HepG2 (cell line): ENCODE measurements at regions not wholly inside any gene's neighbourhood (a gene's known extent, or its start where the extent isn't known, plus 50 kb on each side); places are given as distances from the start of the nearest gene placed in this dataset.

Source experiments
- ATAC-seq: fragments of 200-7000 bp; cut with Tn5 transposase; 3 replicates; pipeline ENCODE4 v1.9.1; 2020; ENCODE audit warnings: mild to moderate bottlenecking, moderate library complexity
- BruUV-seq: library from RNA; stranded (reverse); fragments of 400-500 nt; replicated peaks from 2 replicates; lab custom pipeline; 2021; lab: Mats Ljungman, UMichigan
- CTCF ChIA-PET: fragments of 300-600 bp; formaldehyde crosslinking; extraction: SDS; loops from one replicate; lab custom pipeline; 2021; ENCODE audit warnings: low total read pairs, inconsistent platforms, low intra/inter-chr PET ratio; lab: Yijun Ruan, JAX
- POLR2A ChIA-PET: fragments of 350-600 bp; sonication (Branson Sonifier 250); formaldehyde crosslinking; loops from one replicate; lab custom pipeline; 2020; ENCODE audit warnings: antibody characterized with exemption, inconsistent platforms; lab: Yijun Ruan, JAX
- DNase-seq: peaks from one replicate; pipeline ENCODE4 v3.0.0-alpha.2; 2015; ENCODE audit warnings: low spot score
- FAIRE-seq: peaks from 3 replicates; lab custom pipeline; 2011; peaks lifted over from hg19 to GRCh38; lab: Jason Lieb, UNC
- H2AFZ ChIP-seq: one replicate; pipeline ENCODE4 v1.6.1; 2011; ENCODE audit warnings: low read length, inconsistent platforms
- H3K27ac ChIP-seq: fragments of 300-600 bp; 3 replicates; pipeline ENCODE4 v1.8.0; 2011; ENCODE audit warnings: mixed run types, mild to moderate bottlenecking, mixed read lengths, low read length, inconsistent platforms; ENCODE audit not compliant: insufficient read depth; ENCODE audit errors: extremely low read length
- H3K27me3 ChIP-seq, 2 experiments: fragments of 200-600 bp in 1 of 2; 2 replicates in 1 of 2; 3 replicates in 1 of 2; pipeline versions ENCODE4 v1.6.0 to v1.8.0; 2011; ENCODE audit warnings: low read length in 2 of 2, mild to moderate bottlenecking in 2 of 2, moderate library complexity in 2 of 2, inconsistent platforms in 1 of 2; ENCODE audit not compliant: insufficient read depth in 2 of 2, control insufficient read depth in 1 of 2
- H3K36me3 ChIP-seq, 2 experiments: fragments of 200-600 bp in 1 of 2; replicated peaks in 1 of 2; 2 replicates in 1 of 2; 3 replicates in 1 of 2; pipeline versions ENCODE4 v1.5.1 to v1.8.0; 2011; ENCODE audit warnings: low read length in 2 of 2, inconsistent platforms in 1 of 2; ENCODE audit not compliant: insufficient read depth in 2 of 2, control insufficient read depth in 1 of 2
- H3K4me1 ChIP-seq: 2 replicates; pipeline ENCODE4 v1.5.1; 2012; ENCODE audit warnings: low read length, inconsistent platforms; ENCODE audit not compliant: insufficient read depth
- H3K4me2 ChIP-seq: 2 replicates; pipeline ENCODE4 v1.6.0; 2011; ENCODE audit warnings: low read depth, low read length, inconsistent platforms
- H3K4me3 ChIP-seq, 3 experiments: fragments of 200-600 bp in 1 of 3; sonication (generic), shearing (Covaris generic) in 1 of 3; replicated peaks in 1 of 3; 2 replicates each; pipeline ENCODE4 v1.5.1; 2011 to 2016; ENCODE audit warnings: low read length in 3 of 3, inconsistent platforms in 2 of 3, low read depth in 2 of 3, mild to moderate bottlenecking in 2 of 3, control low read depth in 1 of 3, mixed read lengths in 1 of 3; ENCODE audit not compliant: insufficient read depth in 1 of 3
- H3K79me2 ChIP-seq: one replicate; pipeline ENCODE4 v1.6.1; 2011; ENCODE audit warnings: low read length, inconsistent platforms; ENCODE audit not compliant: insufficient read depth
- H3K9ac ChIP-seq: 2 replicates; pipeline ENCODE4 v1.6.0; 2011; ENCODE audit warnings: mild to moderate bottlenecking, low read depth, low read length, inconsistent platforms; ENCODE audit not compliant: insufficient read depth
- H3K9me3 ChIP-seq: 2 replicates; pipeline ENCODE4 v1.5.1; 2012; ENCODE audit warnings: mild to moderate bottlenecking, low read length
- H4K20me1 ChIP-seq: 2 replicates; pipeline ENCODE4 v1.6.0; 2011; ENCODE audit warnings: inconsistent platforms, mild to moderate bottlenecking, low read length, moderate library complexity; ENCODE audit not compliant: insufficient read depth
- ARNT ChIP-seq: fragments of 450-650 bp; IDR thresholded peaks from 2 replicates; pipeline ENCODE4 v1.6.1; 2017
- DMAP1 ChIP-seq: IDR thresholded peaks from 2 replicates; pipeline ENCODE4 v1.6.1; 2016
- FUBP1 ChIP-seq: sonication (generic); formaldehyde crosslinking; IDR thresholded peaks from 2 replicates; pipeline ENCODE4 v1.5.1; 2020; ENCODE audit warnings: missing genetic modification reagents, mild to moderate bottlenecking, borderline replicate concordance
- KDM2A ChIP-seq: sonication (generic); formaldehyde crosslinking; IDR thresholded peaks from 2 replicates; pipeline ENCODE4 v1.4.0; 2020; ENCODE audit warnings: low read depth, missing genetic modification reagents, borderline replicate concordance
- MATR3 ChIP-seq: sonication (generic); formaldehyde crosslinking; IDR thresholded peaks from 2 replicates; pipeline ENCODE4 v1.4.0; 2020; ENCODE audit warnings: missing genetic modification reagents
- NFIB ChIP-seq: sonication (generic); formaldehyde crosslinking; IDR thresholded peaks from 2 replicates; pipeline ENCODE4 v1.9.0; 2021; ENCODE audit warnings: missing genetic modification reagents, mild to moderate bottlenecking, borderline replicate concordance
- SMAD9 ChIP-seq: sonication (generic); formaldehyde crosslinking; IDR thresholded peaks from 2 replicates; pipeline ENCODE4 v1.5.1; 2020; ENCODE audit warnings: mild to moderate bottlenecking, missing genetic modification reagents
- YEATS4 ChIP-seq: sonication (generic); formaldehyde crosslinking; IDR thresholded peaks from 2 replicates; pipeline ENCODE4 v1.4.0; 2020; ENCODE audit warnings: missing genetic modification reagents, borderline replicate concordance
- ZBTB26 ChIP-seq: IDR thresholded peaks from 2 replicates; pipeline ENCODE4 v1.6.1; 2016; ENCODE audit warnings: missing compliant biosample characterization, missing genetic modification reagents, borderline replicate concordance
- ZNF460 ChIP-seq: sonication (generic); formaldehyde crosslinking; IDR thresholded peaks from 2 replicates; pipeline ENCODE4 v1.5.1; 2020; ENCODE audit warnings: missing genetic modification reagents, mild to moderate bottlenecking, borderline replicate concordance
- ZNF672 ChIP-seq: sonication (generic); formaldehyde crosslinking; IDR thresholded peaks from 2 replicates; pipeline ENCODE4 v1.8.1; 2022; ENCODE audit warnings: missing genetic modification reagents
- ZNF891 ChIP-seq: sonication (generic); formaldehyde crosslinking; IDR thresholded peaks from 2 replicates; pipeline ENCODE4 v1.5.0; 2020; ENCODE audit warnings: mild to moderate bottlenecking, missing genetic modification reagents
- WGBS: methylation state at CpG from one replicate; pipeline ENCODE4 v1.1.6; 2017; ENCODE audit warnings: low lambda C conversion rate; 5-methylcytosine and 5-hydroxymethylcytosine counted together
- in situ Hi-C: cut with HindIII; loops from 2 replicates; pipeline ENCODE4 v1.10.0; 2017; ENCODE audit warnings: low pct_unique_long_range_greater_than_20kb; ENCODE audit not compliant: extremely low pct_ligation_motif_present
- intact Hi-C: fragments of 100-400 bp; cut with micrococcal nuclease; formaldehyde crosslinking; loops from one replicate; pipeline ENCODE4 v1.10.0; 2022; ENCODE audit not compliant: unreplicated experiment
- TF ChIP-seq, protein P1 (sequence below): sonication (generic); formaldehyde crosslinking; IDR thresholded peaks from 2 replicates; pipeline ENCODE4 v1.8.0; 2022; ENCODE audit warnings: mild to moderate bottlenecking, missing genetic modification reagents, moderate library complexity
- TF ChIP-seq, protein P2 (sequence below): IDR thresholded peaks from 2 replicates; pipeline ENCODE4 v1.6.1; 2018; ENCODE audit warnings: missing genetic modification reagents

DNA sequence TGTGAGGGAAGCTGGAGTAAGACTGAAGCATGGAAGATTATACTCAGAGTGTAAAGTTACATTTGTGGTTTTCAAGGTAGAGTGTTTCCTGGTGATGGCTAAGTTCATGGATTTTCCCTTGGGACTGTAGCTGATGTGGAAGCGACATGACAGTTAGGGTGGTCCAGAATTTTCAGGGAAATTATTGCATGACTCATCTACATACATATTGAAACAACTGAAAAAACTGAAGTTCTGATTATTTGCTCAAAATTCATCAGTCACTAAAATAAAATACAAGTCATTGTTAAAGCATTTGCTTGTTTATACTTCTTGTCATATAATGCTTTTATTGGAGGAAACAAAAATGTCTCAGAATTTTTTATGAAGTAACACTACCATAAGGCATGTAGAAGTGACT lies 700.0 kb downstream of the RFPL4B start:
- Histone ChIP-seq H3K4me1 (no peaks in the 10 kb centered on the region), H3K27me3 (no peaks in the 10 kb centered on the region), H3K4me2 (no peak overlapping the region), H3K9me3 (no peaks in the 10 kb centered on the region), H3K36me3 (no peaks in the 10 kb centered on the region), H4K20me1 (no peaks in the 10 kb centered on the region), H3K4me3 (no peak overlapping the region), H2AFZ (no peak overlapping the region), H3K9ac (no peak overlapping the region), H3K27ac (no peak overlapping the region), H3K79me2 (no peaks in the 10 kb centered on the region)
- ATAC-seq (no peak), FAIRE-seq (no peak), DNase-seq (no peak)
- 0% methylated on average over 1 of the region's 1 CpG for WGBS
- ChIA-PET CTCF (no interaction called here), POLR2A (no interaction called here)
- BruUV-seq = no TSS peak
- intact Hi-C loops (no loop called here), in situ Hi-C loops (no loop called here)
- TF ChIP-seq, protein P1, sequence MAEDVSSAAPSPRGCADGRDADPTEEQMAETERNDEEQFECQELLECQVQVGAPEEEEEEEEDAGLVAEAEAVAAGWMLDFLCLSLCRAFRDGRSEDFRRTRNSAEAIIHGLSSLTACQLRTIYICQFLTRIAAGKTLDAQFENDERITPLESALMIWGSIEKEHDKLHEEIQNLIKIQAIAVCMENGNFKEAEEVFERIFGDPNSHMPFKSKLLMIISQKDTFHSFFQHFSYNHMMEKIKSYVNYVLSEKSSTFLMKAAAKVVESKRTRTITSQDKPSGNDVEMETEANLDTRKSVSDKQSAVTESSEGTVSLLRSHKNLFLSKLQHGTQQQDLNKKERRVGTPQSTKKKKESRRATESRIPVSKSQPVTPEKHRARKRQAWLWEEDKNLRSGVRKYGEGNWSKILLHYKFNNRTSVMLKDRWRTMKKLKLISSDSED (CRISPR knock-in tag) = no peak
- no peak for TF ChIP-seq NFIB (CRISPR knock-in tag)
- TF ChIP-seq ARNT = no peak
- TF ChIP-seq, protein P2, sequence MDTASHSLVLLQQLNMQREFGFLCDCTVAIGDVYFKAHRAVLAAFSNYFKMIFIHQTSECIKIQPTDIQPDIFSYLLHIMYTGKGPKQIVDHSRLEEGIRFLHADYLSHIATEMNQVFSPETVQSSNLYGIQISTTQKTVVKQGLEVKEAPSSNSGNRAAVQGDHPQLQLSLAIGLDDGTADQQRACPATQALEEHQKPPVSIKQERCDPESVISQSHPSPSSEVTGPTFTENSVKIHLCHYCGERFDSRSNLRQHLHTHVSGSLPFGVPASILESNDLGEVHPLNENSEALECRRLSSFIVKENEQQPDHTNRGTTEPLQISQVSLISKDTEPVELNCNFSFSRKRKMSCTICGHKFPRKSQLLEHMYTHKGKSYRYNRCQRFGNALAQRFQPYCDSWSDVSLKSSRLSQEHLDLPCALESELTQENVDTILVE = no peak
- no peak for TF ChIP-seq FUBP1 (CRISPR knock-in tag)
- TF ChIP-seq SMAD9 (CRISPR knock-in tag) = no peak
- TF ChIP-seq YEATS4 = no peak
- no peak for TF ChIP-seq ZBTB26 (CRISPR knock-in tag)
- TF ChIP-seq ZNF672 (CRISPR knock-in tag) = no peak
- TF ChIP-seq ZNF460 (CRISPR knock-in tag) = no peak
- TF ChIP-seq ZNF891 (CRISPR knock-in tag) = no peak
- no peak for TF ChIP-seq DMAP1 (CRISPR knock-in tag)
- no peak for TF ChIP-seq MATR3
- no peak for TF ChIP-seq KDM2A
